ENCODE measurements at regions not wholly inside any gene's neighbourhood (a gene's known extent, or its start where the extent isn't known, plus 50 kb on each side); places are given as distances from the start of the nearest gene placed in this dataset.

DNA sequence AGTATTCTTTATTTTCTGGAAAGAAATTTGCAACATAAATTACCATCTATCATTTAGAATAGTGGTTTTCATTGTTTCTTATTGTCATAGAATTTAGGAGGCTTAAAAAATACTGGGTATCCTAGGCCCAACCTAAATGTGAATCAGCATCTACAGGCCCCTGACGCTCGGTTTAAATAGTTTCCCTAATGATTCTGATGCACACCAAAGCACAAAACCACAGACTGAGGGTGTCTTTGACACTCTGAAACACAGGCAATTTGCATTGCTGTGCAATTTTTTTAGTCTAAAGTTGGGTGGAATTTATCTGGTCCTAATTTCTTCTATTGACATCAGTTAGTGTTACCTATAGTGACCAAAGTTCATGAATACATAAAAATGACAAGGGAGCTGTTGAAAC, 87.6 kb upstream of the SSTR1 start:
- TF ChIP-seq, protein P1, sequence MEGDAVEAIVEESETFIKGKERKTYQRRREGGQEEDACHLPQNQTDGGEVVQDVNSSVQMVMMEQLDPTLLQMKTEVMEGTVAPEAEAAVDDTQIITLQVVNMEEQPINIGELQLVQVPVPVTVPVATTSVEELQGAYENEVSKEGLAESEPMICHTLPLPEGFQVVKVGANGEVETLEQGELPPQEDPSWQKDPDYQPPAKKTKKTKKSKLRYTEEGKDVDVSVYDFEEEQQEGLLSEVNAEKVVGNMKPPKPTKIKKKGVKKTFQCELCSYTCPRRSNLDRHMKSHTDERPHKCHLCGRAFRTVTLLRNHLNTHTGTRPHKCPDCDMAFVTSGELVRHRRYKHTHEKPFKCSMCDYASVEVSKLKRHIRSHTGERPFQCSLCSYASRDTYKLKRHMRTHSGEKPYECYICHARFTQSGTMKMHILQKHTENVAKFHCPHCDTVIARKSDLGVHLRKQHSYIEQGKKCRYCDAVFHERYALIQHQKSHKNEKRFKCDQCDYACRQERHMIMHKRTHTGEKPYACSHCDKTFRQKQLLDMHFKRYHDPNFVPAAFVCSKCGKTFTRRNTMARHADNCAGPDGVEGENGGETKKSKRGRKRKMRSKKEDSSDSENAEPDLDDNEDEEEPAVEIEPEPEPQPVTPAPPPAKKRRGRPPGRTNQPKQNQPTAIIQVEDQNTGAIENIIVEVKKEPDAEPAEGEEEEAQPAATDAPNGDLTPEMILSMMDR (IDR thresholded peaks at IDR 0.05): no peak
- no peak for TF ChIP-seq POLR2AphosphoS5 (IDR thresholded peaks at IDR 0.05; ENCODE audit: low read depth, low read length)
- TF ChIP-seq, protein P2, sequence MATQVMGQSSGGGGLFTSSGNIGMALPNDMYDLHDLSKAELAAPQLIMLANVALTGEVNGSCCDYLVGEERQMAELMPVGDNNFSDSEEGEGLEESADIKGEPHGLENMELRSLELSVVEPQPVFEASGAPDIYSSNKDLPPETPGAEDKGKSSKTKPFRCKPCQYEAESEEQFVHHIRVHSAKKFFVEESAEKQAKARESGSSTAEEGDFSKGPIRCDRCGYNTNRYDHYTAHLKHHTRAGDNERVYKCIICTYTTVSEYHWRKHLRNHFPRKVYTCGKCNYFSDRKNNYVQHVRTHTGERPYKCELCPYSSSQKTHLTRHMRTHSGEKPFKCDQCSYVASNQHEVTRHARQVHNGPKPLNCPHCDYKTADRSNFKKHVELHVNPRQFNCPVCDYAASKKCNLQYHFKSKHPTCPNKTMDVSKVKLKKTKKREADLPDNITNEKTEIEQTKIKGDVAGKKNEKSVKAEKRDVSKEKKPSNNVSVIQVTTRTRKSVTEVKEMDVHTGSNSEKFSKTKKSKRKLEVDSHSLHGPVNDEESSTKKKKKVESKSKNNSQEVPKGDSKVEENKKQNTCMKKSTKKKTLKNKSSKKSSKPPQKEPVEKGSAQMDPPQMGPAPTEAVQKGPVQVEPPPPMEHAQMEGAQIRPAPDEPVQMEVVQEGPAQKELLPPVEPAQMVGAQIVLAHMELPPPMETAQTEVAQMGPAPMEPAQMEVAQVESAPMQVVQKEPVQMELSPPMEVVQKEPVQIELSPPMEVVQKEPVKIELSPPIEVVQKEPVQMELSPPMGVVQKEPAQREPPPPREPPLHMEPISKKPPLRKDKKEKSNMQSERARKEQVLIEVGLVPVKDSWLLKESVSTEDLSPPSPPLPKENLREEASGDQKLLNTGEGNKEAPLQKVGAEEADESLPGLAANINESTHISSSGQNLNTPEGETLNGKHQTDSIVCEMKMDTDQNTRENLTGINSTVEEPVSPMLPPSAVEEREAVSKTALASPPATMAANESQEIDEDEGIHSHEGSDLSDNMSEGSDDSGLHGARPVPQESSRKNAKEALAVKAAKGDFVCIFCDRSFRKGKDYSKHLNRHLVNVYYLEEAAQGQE (IDR thresholded peaks at IDR 0.05; ENCODE audit: insufficient read depth in 1 of 2, low read depth in 2 of 2, low read length in 1 of 2): no peak
- no peak for TF ChIP-seq TCF7L2 (IDR thresholded peaks at IDR 0.05; ENCODE audit: low read depth, low read length)
- no peak for TF ChIP-seq SIN3A (IDR thresholded peaks at IDR 0.05; ENCODE audit: borderline replicate concordance, insufficient read depth, low read depth, low read length)
